HG03159 (cell line): ENCODE measurements at regions not wholly inside any gene's neighbourhood (a gene's known extent, or its start where the extent isn't known, plus 50 kb on each side); places are given as distances from the start of the nearest gene placed in this dataset.

ENCODE experiments used
- ATAC-seq: cut with Tn5 transposase; IDR thresholded peaks from one replicate; pipeline ENCODE4 v1.9.1; 2021; ENCODE audit warnings: mild to moderate bottlenecking, moderate library complexity; ENCODE audit not compliant: unreplicated experiment

DNA sequence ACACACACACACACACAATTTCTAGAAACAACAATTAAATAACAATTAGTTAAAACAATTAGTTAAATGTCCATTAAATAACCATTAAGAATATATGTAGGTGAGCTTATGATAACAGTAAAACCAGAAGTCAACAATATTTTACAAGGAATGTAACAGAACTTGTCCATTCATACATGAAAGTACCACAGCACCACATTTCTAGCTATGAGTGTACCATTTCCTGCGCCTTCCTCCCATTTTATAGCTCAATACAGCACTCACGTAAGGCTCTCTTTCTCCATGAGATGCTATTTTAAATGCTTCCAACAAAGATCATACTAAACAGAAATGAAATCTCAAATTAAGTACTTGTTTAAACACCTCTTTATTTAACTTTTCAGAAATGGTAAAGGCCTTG is 367.3 kb upstream of the ZWINT start:
- no peak for ATAC-seq

DNA sequence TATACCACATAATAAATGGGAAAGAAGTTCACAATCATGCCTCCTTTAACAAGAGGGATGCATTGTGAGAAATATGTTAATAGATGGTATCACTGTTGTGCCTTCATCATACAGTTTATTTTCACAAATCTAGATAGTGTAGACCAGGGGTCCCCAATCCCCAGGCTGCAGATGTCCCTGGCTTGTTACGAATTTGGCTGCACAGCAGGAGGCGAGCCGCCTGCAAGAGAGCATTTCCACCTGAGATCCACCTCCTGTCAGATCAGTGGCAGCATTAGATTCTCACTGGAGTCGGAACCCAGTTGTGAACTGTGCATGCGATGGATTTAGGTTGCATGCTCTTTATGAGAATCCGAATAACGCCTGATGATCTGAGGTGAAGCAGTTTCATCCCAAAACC is 361.9 kb upstream of the ZWINT start:
- no peak for ATAC-seq

DNA sequence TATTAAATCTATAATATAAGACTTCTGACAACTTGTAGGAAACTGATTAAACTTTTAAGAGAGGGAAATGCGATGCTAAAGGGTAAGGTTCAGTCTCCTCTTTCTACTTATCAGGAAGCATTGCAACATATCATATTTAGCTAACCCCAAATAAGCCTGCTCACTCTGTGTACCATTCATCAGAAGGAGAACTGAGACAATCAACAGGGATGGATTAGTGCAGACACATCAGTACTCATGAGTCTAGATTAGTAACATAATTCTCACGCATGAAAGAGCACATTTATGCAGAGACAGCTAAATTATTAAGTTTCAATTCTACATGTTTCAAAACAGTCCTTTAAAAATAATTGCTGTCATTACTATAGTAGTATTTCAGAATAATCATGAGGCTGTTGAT is 354.2 kb upstream of the ZWINT start:
- no peak for ATAC-seq

DNA sequence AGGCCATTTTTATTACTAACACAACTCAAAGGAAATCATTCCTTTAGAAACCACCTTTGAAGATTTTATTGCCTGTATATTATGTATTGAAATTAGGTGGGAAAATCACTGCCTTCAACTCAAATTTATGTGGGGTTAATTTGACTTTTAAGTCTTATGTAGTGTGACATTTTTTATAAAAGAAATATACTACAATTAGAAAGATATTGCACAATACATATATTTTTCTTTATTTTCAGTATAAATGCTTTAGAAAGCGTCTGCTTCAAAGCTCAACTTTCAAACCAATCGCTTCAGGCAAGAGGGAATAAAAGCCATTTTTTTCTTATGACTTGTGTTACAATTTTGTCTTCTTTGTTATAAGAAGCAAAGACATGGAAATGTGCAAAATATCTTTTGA is 337.4 kb upstream of the ZWINT start:
- ATAC-seq, result no peak

DNA sequence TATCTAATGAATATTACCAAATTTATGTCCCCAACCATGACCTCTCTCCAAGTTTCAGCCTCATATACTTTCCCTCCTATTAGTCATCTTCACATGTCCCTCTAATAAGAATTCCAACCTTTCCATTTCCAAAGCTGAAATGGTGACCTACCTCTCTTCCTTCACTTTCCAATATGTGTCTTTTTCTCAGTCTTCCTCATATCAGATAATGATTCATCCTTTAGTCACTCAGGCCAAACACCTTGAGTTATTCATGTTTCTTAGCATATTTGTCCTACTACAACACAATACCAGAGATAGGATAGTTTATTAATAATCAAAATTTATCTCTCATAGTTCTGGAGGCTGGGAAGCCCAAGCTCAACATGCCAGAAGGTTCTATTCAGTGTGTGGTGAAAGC is 318.5 kb upstream of the ZWINT start:
- no peak for ATAC-seq

DNA sequence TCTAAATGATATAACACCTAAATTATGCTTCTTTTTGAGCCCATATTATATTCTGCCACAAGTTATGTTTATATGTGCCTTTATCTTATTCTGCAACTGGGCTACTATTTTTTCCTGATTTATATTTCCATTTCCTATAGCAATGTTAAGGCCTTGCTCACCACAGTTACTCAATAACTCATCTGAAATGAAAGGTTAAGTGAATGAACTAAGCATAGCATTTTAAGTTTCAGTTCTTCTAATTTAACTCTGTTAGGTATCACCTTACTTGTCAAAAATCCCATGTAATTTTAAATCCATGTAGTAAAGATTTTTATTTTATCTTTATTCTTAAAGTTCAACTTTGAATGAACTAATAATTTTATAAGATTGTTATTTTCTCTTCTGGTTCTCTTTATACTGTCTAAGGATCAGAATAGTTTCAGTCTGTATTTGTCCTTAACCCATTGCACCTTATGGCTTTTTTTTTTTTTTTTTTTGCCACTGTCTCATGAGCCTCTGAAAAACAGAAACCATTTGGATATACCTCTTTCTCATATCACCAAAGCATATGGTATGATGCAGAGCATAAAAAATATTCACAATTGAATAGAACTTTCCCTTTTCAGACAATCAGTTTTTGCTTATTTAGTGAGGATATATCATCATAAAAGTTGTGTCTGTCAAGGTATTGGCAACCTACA is 301.8 kb upstream of the ZWINT start:
- peak; percentile 98 for ATAC-seq

DNA sequence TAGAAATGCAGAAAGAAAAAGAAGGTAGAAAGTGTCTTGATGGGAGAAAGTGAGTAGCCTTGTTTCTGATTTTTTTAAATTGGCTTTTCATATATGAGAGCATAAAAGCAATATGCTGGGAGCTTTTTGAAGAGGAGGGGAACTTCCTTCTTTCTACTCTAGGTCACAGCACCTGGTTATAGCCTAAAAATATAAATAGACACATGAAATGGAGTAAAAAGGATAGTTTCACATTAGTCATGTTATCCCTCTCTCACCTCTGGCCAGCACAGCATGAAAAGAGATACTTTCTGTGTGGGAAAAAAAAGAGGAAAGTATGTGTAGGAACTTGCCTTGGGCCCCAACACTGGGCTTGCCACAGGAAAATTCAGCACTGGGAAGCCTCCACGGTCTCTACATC is 292.2 kb upstream of the ZWINT start:
- ATAC-seq, result peak; percentile 71

DNA sequence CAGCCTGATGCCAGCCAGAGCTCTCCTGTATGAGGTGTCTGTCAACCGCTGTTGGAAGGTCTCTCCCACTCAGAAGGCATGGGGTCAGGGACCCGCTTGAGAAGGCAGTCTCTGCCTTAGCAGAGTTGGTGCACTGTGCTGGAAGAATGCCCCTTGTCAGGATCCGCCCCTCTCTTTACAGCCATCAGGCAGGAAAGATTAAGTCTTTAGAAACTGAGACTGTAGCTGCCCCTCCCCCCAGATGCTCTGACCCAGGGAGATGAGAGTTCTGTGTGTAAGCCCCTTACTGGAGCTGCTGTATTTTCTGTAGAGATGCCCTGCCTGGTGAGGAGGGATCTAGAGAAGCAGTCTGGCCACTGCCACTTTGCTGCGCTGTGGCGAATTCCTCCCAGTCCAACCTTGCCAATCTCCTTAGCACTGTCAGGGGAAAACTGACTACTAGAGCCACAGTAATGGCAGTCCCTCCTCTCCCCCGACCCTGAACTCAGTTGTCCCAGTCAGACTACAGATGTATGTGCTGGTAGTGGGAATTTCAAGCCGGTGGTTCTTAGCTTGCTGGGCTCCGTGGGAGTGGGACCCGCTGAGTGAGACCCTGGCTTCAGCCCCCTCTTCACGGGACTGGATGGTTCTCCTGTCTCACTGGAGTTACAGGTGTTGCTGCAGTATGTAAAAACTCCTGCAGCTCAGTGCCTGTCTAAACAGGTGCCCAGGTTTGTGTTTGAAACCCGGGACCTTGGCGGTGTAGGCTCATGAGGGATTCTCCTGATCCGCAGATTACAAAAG is 285.5 kb upstream of the ZWINT start:
- ATAC-seq, result no peak

DNA sequence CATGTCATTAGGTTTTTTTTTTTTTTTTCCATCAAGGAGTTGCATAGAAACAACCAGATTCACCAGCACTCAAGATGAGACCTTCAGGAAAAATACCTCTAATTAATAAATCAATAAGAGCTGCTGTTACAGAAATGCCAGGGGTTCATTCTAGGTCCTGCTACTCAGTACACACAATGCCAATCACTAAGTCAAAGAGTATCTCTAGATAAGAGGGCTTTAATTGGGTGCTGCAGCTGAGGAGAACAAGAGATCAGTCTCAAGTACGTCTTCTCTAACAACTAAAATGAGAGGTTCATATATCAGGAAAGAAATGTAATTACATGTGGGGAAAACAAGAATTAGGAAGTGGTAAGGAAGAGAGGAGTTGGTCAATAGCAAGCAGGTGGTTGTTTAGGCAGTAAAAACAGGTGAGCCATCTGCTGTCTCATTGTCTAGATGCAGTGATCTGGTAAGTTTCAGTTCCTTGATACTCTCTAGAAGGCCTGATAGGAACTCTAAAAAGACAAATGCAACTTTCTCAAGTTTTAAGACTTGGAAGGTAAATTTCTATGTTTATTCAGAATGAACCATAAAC is 272.9 kb upstream of the ZWINT start:
- ATAC-seq, result peak; percentile 100

DNA sequence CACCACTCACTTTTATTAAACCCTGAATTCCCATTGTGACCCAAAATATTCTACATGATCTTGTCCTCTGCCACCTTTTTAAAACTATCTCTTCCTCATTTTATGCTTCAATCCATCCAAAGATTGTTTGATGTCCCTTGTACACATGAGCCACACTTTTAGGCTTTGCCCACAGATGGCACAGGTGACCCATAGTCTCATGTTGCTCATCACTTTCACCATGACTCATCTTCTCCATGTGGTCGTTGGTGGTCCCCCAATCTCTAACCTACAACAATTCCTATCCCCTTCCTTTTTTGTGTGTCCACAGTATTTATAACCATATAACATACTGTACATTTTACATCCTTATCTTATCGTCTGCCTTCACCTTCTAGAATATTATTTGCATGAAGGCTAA is 271.5 kb upstream of the ZWINT start:
- no peak for ATAC-seq

DNA sequence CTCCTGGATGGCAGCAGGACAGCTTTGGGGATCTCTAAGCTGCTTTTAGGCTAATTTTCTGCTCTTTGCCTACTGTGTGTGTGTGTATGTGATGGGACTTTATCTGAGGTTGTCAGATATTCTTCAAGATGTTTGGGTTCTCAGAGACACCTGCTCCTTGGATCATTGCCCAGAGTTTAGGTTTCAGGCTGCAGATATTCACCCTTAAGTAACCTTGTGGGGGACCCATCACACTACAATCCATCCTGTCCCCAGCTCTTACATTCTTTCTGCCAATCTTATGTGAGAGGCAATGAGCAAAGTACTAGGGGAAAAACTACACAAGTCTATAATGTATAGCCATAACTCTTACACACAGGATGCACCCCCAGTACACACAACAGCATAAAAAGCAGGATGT is 263.0 kb upstream of the ZWINT start:
- ATAC-seq, result peak; percentile 70

DNA sequence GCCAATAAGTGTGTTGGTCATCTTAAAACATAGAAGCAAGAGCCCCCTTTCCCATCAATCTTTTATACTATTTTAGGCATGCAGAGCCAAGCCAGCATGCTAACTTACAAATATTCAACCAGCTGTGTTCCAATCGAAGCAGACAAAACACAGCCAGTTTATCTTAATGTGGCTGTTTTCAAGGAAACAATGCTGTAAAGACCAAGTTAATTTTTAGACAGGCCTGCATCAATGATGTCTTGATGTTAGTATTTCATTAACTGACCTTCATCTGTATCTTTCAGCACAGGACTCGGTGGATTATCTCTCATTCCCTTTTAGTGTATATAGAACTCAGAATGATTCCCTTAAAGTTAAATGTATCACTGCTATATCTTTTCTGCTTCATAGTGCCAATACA is 262.0 kb upstream of the ZWINT start:
- peak; percentile 21 for ATAC-seq

DNA sequence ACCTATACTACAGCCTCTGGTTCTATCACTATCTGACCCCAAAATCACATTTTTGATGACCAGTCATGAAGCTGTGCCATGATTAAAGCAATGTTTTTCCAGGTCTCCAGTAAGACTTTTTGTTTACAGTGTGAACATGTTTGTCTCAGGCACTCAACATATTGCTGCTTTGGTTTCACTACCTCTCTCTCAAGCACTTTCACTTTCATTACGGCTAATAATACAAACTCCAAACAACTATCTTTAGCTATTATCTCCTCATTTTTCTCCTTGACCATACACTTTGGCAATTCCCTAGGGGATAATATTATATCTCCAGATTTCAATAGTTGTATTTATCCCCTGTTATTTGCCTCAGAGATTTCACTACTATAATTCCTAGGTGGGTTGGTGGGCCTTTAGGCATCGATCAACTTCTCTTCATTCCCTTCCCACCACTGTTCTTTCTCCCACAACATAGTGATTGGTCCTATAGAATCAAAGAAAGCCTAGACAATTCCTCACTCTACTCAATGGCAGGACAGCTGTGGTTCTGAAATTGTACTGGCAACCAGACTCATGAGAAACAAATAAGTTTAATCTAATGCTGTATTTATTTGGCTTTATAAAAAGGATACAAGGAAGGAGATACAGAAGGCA is 261.4 kb upstream of the ZWINT start:
- ATAC-seq, result peak; percentile 77

DNA sequence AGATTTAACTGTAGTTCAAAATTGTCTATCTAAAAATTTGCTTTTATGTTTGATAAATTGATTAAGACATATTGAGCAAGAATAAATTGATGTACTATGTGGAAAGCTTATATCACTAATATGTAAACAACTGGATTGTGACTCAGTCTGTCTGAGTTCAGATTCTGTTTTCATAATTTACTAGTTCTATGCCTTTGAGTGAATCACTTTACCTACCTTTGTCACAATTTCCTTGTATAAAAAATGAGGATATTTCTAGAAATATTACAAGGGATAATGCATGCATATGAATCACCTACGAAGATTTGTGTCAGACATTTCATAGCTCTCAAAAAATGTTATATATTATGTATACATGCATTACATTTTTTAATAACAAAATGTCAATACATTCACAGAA is 245.1 kb upstream of the ZWINT start:
- no peak for ATAC-seq

DNA sequence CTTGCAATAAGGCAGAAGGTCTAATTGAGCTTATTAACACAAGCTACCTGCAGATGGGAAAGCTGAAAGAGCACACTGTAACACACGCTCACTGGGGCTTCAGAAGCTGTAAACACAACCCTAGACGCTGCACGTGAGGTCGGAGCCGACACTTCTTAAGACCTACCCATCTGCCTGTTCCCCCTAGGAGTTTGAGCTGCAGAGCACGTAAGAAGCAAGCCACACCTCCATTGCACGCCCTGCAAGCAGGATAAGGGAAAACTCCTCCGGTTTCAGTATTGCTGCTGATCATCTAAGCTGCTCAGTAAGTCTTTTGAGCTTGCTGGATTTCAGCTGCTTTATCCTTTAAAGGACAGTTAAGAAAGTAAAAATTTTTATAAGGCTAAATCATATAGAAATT is 244.0 kb upstream of the ZWINT start:
- no peak for ATAC-seq

DNA sequence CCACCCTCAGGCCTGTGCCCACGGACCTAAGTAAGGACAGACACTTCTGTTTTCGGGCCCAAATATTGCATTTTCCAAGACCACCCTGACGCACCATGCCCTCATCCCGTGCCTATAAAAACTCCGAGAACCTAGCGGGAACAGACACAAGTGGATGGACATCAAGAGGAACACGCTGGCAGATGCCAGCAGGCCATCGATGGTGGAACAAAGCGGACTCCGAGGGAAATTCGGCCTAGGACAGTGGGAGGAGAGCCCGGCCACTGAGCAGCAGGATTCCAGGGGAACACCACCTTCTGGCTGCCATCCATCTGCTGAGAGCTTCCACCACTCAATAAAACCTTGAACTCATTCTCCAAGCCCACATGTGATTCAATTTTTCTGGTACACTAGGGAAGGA is 243.6 kb upstream of the ZWINT start:
- no peak for ATAC-seq

DNA sequence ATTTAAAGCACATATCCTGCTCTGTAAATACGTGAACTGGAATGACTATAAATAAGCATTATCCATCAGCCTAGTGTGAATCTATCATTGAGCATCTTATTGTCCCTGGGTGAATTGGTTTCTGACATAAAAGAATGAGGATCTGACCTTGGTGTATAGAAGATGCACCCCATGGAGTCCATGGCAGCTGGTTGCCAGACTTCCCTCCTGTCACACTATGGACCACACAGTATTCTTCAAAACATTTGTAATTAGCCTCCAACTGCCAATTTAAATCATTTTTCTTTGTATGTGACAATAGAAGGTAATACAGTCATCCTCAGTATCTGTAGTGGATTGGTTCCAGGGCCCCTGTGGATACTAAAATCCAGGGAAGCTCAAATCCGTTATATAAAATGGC is 238.1 kb upstream of the ZWINT start:
- no peak for ATAC-seq

DNA sequence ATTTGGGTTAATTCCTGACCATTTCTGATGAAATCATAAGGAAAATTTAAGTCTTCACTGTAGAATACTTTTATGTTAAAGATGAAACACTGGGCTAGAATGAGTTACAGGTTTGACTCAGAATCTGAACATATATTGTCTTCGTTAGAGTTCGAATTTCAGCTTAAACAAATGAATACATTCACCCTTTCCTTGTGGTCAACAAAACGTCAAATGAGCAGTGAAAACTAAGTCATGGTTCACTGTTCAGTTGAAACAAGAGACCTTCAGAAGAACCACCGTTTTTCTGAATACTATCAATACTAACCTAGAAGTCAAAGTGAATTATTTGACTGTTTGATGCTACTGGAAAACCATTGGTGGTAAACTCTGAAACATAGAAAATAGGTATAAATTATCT is 235.2 kb upstream of the ZWINT start:
- ATAC-seq, result peak; percentile 55

DNA sequence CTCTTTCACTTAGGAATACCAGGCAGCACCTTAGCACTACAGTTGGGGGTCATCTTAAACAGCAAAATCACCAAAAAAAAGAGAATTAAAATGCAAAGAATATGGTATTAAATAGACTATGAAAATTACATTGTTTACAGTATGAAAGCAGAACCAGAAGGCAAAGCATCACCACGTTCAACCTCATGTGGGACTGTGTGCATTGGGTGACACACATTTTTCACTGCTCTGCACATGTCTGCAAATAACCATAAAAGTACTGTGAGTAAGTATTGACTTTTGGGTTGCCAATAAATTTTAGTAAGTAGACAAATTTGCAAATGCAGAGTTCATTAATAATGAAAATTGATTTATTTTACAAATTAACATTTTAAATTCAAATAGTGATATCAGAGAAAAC is 232.1 kb upstream of the ZWINT start:
- ATAC-seq, result no peak

DNA sequence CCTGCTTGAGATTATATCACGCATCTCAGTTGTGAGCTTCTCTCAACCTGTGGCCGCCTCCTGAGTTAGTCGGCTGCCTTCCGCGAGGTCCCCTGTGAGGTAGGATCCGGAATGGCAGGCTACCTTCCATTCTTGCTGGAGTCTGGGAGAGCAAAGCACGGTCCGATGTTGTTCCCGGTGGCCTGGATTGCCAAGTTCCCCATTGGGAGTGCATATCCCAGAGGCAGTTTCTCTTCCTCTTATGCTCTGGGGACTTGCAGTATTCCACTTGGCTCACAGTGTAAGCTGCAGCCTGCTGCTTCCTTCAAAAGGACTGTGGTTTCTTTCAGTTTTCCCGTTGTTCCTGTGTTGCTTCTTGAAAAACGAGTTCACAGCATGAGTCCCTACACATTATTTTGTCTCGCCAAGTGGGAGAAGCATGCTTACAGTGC is 225.4 kb upstream of the ZWINT start:
- ATAC-seq, result no peak

DNA sequence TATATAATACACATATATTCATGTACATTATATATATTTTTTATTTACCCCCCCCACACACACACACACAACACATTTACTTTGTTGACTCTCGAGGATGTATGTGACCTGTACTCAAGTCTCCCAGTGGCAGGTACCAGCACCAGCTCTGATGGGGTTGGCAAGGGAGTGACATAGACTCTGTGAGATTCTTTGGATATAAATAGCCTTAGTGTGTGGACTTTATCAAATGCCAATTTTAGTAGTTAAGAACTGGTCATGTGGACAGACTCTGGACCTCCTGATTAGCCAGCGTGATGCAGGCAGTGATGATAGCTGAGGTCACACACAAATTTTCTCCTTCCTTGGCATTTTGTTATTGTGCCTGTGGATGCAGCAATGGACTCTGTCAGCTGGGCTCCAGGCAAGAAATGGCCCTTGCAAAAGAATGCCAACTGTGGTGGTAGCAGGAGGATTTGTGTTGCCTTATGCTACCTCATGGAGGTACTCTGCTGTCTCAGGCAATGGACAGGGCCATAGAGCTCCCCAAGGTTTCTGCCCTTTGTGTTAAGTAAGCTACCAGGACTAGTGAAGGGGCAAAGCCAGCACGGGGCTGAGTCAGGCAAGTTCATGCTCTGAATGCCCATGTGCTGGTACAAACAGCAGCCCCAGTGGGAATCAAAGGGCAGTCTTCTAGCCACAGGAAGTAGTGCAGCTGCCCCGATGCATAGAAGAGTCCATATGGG is 224.6 kb upstream of the ZWINT start:
- ATAC-seq, result no peak
